ENCODE measurements at regions not wholly inside any gene's neighbourhood (a gene's known extent, or its start where the extent isn't known, plus 50 kb on each side); places are given as distances from the start of the nearest gene placed in this dataset.

DNA sequence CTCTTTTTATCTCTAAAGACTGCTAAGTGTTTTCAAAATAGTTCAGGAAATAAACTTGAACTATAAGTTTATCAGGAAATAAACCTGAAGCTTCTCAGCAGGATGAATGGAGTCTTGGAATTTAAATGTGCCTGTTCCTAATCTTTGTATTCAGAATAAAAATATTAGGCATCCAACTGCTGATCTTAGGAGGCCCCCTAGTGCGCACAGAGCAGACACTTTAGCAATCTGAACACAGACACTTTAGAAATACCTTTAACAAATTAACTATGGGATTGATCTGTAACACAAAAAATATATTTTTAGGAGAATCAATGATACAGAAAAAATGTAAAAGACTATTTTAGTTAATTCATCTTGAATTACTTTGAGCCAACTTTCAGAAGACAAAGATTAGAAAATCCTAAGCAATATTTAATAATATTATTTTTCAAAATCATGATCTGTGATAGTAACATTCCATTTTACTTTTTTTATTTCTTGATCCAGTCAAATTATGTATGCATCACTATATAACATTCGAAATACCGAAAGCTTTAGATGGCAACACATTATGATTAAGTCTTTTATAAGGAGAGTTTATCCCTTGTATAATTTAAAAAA is 80.9 kb downstream of the SLC41A2 start:
- TF ChIP-seq, protein P1, sequence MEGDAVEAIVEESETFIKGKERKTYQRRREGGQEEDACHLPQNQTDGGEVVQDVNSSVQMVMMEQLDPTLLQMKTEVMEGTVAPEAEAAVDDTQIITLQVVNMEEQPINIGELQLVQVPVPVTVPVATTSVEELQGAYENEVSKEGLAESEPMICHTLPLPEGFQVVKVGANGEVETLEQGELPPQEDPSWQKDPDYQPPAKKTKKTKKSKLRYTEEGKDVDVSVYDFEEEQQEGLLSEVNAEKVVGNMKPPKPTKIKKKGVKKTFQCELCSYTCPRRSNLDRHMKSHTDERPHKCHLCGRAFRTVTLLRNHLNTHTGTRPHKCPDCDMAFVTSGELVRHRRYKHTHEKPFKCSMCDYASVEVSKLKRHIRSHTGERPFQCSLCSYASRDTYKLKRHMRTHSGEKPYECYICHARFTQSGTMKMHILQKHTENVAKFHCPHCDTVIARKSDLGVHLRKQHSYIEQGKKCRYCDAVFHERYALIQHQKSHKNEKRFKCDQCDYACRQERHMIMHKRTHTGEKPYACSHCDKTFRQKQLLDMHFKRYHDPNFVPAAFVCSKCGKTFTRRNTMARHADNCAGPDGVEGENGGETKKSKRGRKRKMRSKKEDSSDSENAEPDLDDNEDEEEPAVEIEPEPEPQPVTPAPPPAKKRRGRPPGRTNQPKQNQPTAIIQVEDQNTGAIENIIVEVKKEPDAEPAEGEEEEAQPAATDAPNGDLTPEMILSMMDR (optimal IDR thresholded peaks at IDR 0.05 in 1 of 3, IDR thresholded peaks at IDR 0.05 in 1 of 3, conservative IDR thresholded peaks at IDR 0.05 in 1 of 3; ENCODE audit: extremely low read depth in 1 of 3, insufficient read depth in 2 of 3, low read length in 3 of 3): peak in 2 of 3 experiments; percentile 50 to 54
- no peak for TF ChIP-seq EZH2 (IDR thresholded peaks at IDR 0.05; ENCODE audit: low read length)

Measured in keratinocyte (primary cell).